H1 (cell line): ENCODE measurements at regions not wholly inside any gene's neighbourhood (a gene's known extent, or its start where the extent isn't known, plus 50 kb on each side); places are given as distances from the start of the nearest gene placed in this dataset.
A peak's percentile ranks its signal among the peaks of the same experiment; 100 is the strongest.

ENCODE experiments used
- CTCF ChIA-PET: fragments of 300-600 bp; sonication (Branson Sonifier 250); formaldehyde crosslinking; loops from one replicate; lab custom pipeline; 2021; ENCODE audit not compliant: partially characterized antibody; lab: Charles Lee
- POLR2A ChIA-PET: fragments of 300-600 bp; sonication (Branson Sonifier 250); formaldehyde crosslinking; loops from one replicate; lab custom pipeline; 2021; ENCODE audit warnings: inconsistent platforms; ENCODE audit not compliant: partially characterized antibody; lab: Charles Lee
- DNase-seq, 2 experiments: peaks; one replicate each; pipeline versions ENCODE4 v3.0.0 to v3.0.0-alpha.2; 2010 to 2022; ENCODE audit warnings: low spot score in 2 of 2, low read depth in 1 of 2, mixed read lengths in 1 of 2
- FAIRE-seq: peaks from 2 replicates; lab custom pipeline; 2011; peaks lifted over from hg19 to GRCh38; lab: Jason Lieb, UNC
- H2AFZ ChIP-seq: 2 replicates; pipeline ENCODE4 v1.8.1; 2012; ENCODE audit warnings: low read length, inconsistent platforms
- H2AK5ac ChIP-seq: 2 replicates; pipeline ENCODE4 v1.6.1; 2013; ENCODE audit warnings: low read depth, low read length
- H2BK120ac ChIP-seq: replicated peaks from 2 replicates; pipeline ENCODE3; 2013; ENCODE audit warnings: low read depth, low read length, inconsistent platforms
- H2BK12ac ChIP-seq: 2 replicates; pipeline ENCODE4 v1.6.1; 2013; ENCODE audit warnings: low read depth, low read length
- H2BK15ac ChIP-seq: 2 replicates; pipeline ENCODE4 v1.6.1; 2013; ENCODE audit warnings: low read length
- H2BK20ac ChIP-seq: 2 replicates; pipeline ENCODE4 v1.6.1; 2013; ENCODE audit warnings: low read length
- H2BK5ac ChIP-seq: 2 replicates; pipeline ENCODE4 v1.6.1; 2013; ENCODE audit warnings: low read depth, low read length
- H3K14ac ChIP-seq: 2 replicates; pipeline ENCODE4 v1.6.1; 2013; ENCODE audit warnings: inconsistent platforms; ENCODE audit not compliant: insufficient read length
- H3K18ac ChIP-seq: 2 replicates; pipeline ENCODE4 v1.6.1; 2013; ENCODE audit warnings: low read length; ENCODE audit errors: extremely low read depth
- H3K23ac ChIP-seq: 2 replicates; pipeline ENCODE4 v1.6.1; 2013; ENCODE audit warnings: inconsistent platforms; ENCODE audit not compliant: insufficient read length
- H3K23me2 ChIP-seq: 2 replicates; pipeline ENCODE4 v1.6.1; 2013; ENCODE audit warnings: low read depth, low read length
- H3K27ac ChIP-seq: 2 replicates; pipeline ENCODE4 v1.6.1; 2011; ENCODE audit warnings: low read depth, low read length, inconsistent platforms
- H3K27me3 ChIP-seq, 4 experiments: replicated peaks in 1 of 4; 1 replicate in 1 of 4; 2 replicates in 3 of 4; pipeline versions ENCODE4 v1.6.1 to v1.8.1; 2011 to 2013; ENCODE audit warnings: low read length in 3 of 4, mild to moderate bottlenecking in 3 of 4, inconsistent platforms in 2 of 4, mixed read lengths in 2 of 4, moderate library complexity in 1 of 4; ENCODE audit not compliant: control insufficient read depth in 3 of 4, insufficient read depth in 3 of 4; ENCODE audit errors: extremely low read depth in 1 of 4
- H3K36me3 ChIP-seq, 4 experiments: 2 replicates each; pipeline versions ENCODE4 v1.6.1 to v1.8.1; 2011 to 2013; ENCODE audit warnings: mild to moderate bottlenecking in 4 of 4, low read length in 3 of 4, moderate library complexity in 2 of 4, control low read depth in 1 of 4, inconsistent platforms in 1 of 4; ENCODE audit not compliant: insufficient read depth in 4 of 4, control insufficient read depth in 2 of 4
- H3K4ac ChIP-seq: replicated peaks from 2 replicates; pipeline ENCODE3; 2013; ENCODE audit warnings: low read length, low read depth, mixed read lengths, inconsistent platforms; ENCODE audit not compliant: insufficient read length
- H3K4me1 ChIP-seq, 4 experiments: replicated peaks in 1 of 4; 1 replicate in 1 of 4; 2 replicates in 3 of 4; pipeline versions ENCODE4 v1.6.1 to v1.8.1; 2011 to 2013; ENCODE audit warnings: low read length in 3 of 4, inconsistent platforms in 2 of 4, mixed read lengths in 1 of 4; ENCODE audit not compliant: insufficient read depth in 4 of 4, control insufficient read depth in 3 of 4
- H3K4me2 ChIP-seq, 2 experiments: 2 replicates each; pipeline versions ENCODE4 v1.6.1 to v1.8.1; 2011 to 2013; ENCODE audit warnings: low read depth in 2 of 2, low read length in 2 of 2, control low read depth in 1 of 2, inconsistent platforms in 1 of 2, mild to moderate bottlenecking in 1 of 2; ENCODE audit not compliant: insufficient read depth in 1 of 2
- H3K4me3 ChIP-seq, 4 experiments: fragments of 200-600, 300-600 bp in 1 of 4; sonication (generic), shearing (Covaris generic), sonication (Bioruptor Twin) in 1 of 4; 2 replicates each; pipeline versions ENCODE4 v1.5.1 to v1.8.1; 2011 to 2016; ENCODE audit warnings: low read length in 4 of 4, low read depth in 3 of 4, control low read depth in 2 of 4, inconsistent platforms in 2 of 4, mild to moderate bottlenecking in 2 of 4, mixed read lengths in 1 of 4, moderate library complexity in 1 of 4; ENCODE audit not compliant: insufficient read depth in 2 of 4; ENCODE audit errors: extremely low read depth in 1 of 4
- H3K56ac ChIP-seq: replicated peaks from 2 replicates; pipeline ENCODE3; 2013; ENCODE audit warnings: low read depth, mild to moderate bottlenecking, mixed read lengths, low read length, inconsistent platforms; ENCODE audit not compliant: insufficient read length
- H3K79me1 ChIP-seq: 2 replicates; pipeline ENCODE4 v1.6.1; 2013; ENCODE audit warnings: low read depth, low read length, control low read depth
- H3K79me2 ChIP-seq, 2 experiments: 2 replicates each; pipeline versions ENCODE4 v1.6.1 to v1.8.1; 2012 to 2013; ENCODE audit warnings: low read length in 2 of 2, mild to moderate bottlenecking in 2 of 2, inconsistent platforms in 1 of 2; ENCODE audit not compliant: insufficient read depth in 2 of 2, control insufficient read depth in 1 of 2
- H3K9ac ChIP-seq, 4 experiments: replicated peaks in 1 of 4; 1 replicate in 1 of 4; 2 replicates in 3 of 4; pipeline versions ENCODE4 v1.6.1 to v1.8.1; 2011 to 2013; ENCODE audit warnings: low read depth in 3 of 4, low read length in 3 of 4, control low read depth in 2 of 4, mild to moderate bottlenecking in 2 of 4, moderate library complexity in 2 of 4, inconsistent platforms in 1 of 4; ENCODE audit errors: extremely low read depth in 1 of 4
- H3K9me3 ChIP-seq, 2 experiments: 2 replicates each; pipeline versions ENCODE4 v1.6.1 to v1.8.1; 2012 to 2013; ENCODE audit warnings: mild to moderate bottlenecking in 2 of 2, moderate library complexity in 2 of 2, control low read depth in 1 of 2, inconsistent platforms in 1 of 2, low read depth in 1 of 2, low read length in 1 of 2, mixed read lengths in 1 of 2; ENCODE audit not compliant: insufficient read depth in 2 of 2
- H4K20me1 ChIP-seq, 2 experiments: replicated peaks in 1 of 2; 2 replicates each; pipeline versions ENCODE3 to v1.8.1; 2011 to 2013; ENCODE audit warnings: inconsistent platforms in 2 of 2, low read length in 2 of 2, mild to moderate bottlenecking in 1 of 2; ENCODE audit not compliant: insufficient read depth in 2 of 2, control insufficient read depth in 1 of 2
- H4K5ac ChIP-seq: 2 replicates; pipeline ENCODE4 v1.6.1; 2013; ENCODE audit warnings: low read length, low read depth, mixed read lengths, inconsistent platforms; ENCODE audit not compliant: insufficient read length
- H4K8ac ChIP-seq: 2 replicates; pipeline ENCODE4 v1.8.0; 2013; ENCODE audit warnings: mild to moderate bottlenecking, moderate library complexity, low read length, inconsistent platforms; ENCODE audit not compliant: insufficient read depth; ENCODE audit errors: extremely low read depth
- H4K91ac ChIP-seq: replicated peaks from 2 replicates; pipeline ENCODE3; 2013; ENCODE audit warnings: low read length, mixed read lengths, inconsistent platforms; ENCODE audit not compliant: insufficient read length
- MAFK ChIP-seq: IDR thresholded peaks from 2 replicates; pipeline ENCODE4 v1.6.1; 2012; ENCODE audit warnings: low read depth, mild to moderate bottlenecking, improper control_type of control experiment, low read length
- POLR2AphosphoS5 ChIP-seq: IDR thresholded peaks from 2 replicates; pipeline ENCODE4 v1.6.1; 2011; ENCODE audit warnings: low read depth, low read length
- WGBS, 2 experiments: shearing (Covaris generic) in 1 of 2; methylation state at CpG; one replicate each; pipeline versions ENCODE4 v1.1.6 to v1.1.7; 2013 to 2015; ENCODE audit warnings: low lambda C conversion rate in 2 of 2, mixed read lengths in 2 of 2, inconsistent platforms in 1 of 2, low coverage in 1 of 2, missing lambda C conversion rate in 1 of 2; ENCODE audit not compliant: insufficient replicate concordance in 2 of 2, insufficient coverage in 1 of 2, insufficient read length in 1 of 2; ENCODE audit errors: extremely low coverage in 1 of 2, missing lambda C conversion rate in 1 of 2; 5-methylcytosine and 5-hydroxymethylcytosine counted together

DNA sequence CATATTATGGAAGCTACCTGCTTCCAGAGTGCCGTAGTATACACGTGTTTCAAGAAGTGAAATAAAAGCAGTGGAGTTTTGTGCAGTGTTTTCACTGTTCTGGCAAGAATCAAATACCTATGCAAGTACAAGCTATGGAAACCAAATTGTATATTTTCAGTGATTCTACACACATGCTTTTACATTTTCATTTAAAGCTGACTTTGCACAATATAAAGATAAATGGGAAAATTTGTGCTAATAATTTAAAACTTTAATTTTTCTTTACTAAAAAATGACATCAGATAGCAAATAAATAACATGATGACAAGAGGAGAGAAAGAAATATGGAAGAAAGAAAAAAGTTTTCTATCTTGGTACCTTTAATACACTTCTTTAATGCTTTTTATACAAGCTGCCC lies 393.7 kb upstream of the NPVF start:
- DNase-seq (no peak), FAIRE-seq (no peak)
- H3K56ac ChIP-seq, result no peak overlapping the region
- H3K27ac ChIP-seq, result no peak overlapping the region
- no peak overlapping the region for H2BK12ac ChIP-seq
- POLR2A ChIA-PET, result no interaction called here
- TF ChIP-seq MAFK, result peak; percentile 7; the same call in 1 of the 2 replicates
- TF ChIP-seq POLR2AphosphoS5, result no peak
- H3K9ac ChIP-seq, result no peak overlapping the region
- no peaks in the 10 kb centered on the region for H3K4me1 ChIP-seq
- H3K23me2 ChIP-seq, result no peaks in the 10 kb centered on the region
- H3K79me1 ChIP-seq, result no peaks in the 10 kb centered on the region
- H3K14ac ChIP-seq, result no peak overlapping the region
- no peak overlapping the region for H2AK5ac ChIP-seq
- no peak overlapping the region for H4K8ac ChIP-seq
- no peaks in the 10 kb centered on the region for H3K79me2 ChIP-seq
- no peaks in the 10 kb centered on the region for H3K27me3 ChIP-seq
- H4K91ac ChIP-seq, result no peak overlapping the region
- H3K18ac ChIP-seq, result no peak overlapping the region
- no peaks in the 10 kb centered on the region for H3K36me3 ChIP-seq
- H4K20me1 ChIP-seq, result no peaks in the 10 kb centered on the region
- H3K4ac ChIP-seq, result no peak overlapping the region
- 0 out of 4 replicates have a peak, but pooled peaks cover 0 to 3% of the 10 kb centered on the region in 2 experiments for H3K9me3 ChIP-seq
- no peak overlapping the region for H2BK15ac ChIP-seq
- H4K5ac ChIP-seq, result no peak overlapping the region
- H2BK120ac ChIP-seq, result no peak overlapping the region
- H3K23ac ChIP-seq, result no peak overlapping the region
- 90% methylated on average over 2 of the region's 2 CpGs; no CpG with 5 or more reads in 1 of the 2 experiments for WGBS, 2 experiments
- CTCF ChIA-PET, result interaction anchor here (1.1 kb wide), 1 partner anchor 102 kb away, joined by 4 read pairs; no protein-coding TSS in a partner anchor
- H2BK5ac ChIP-seq, result no peak overlapping the region
- no peak overlapping the region for H2BK20ac ChIP-seq
- H2AFZ ChIP-seq, result no peak overlapping the region
- no peak overlapping the region for H3K4me3 ChIP-seq
- no peak overlapping the region for H3K4me2 ChIP-seq
